Mammary epithelial cell (primary cell): ENCODE measurements at regions not wholly inside any gene's neighbourhood (a gene's known extent, or its start where the extent isn't known, plus 50 kb on each side); places are given as distances from the start of the nearest gene placed in this dataset.

Source experiments
- EZH2 ChIP-seq: IDR thresholded peaks from 2 replicates; pipeline ENCODE4 v1.6.1; 2012; ENCODE audit warnings: low read length, inconsistent platforms, borderline replicate concordance
- TF ChIP-seq, protein P1 (sequence below), 2 donors: IDR thresholded peaks in 1 of 2; conservative IDR thresholded peaks in 1 of 2; 2 replicates each; pipeline ENCODE4 v1.5.1; 2011 to 2012; ENCODE audit warnings: inconsistent platforms in 2 of 2, low read length in 2 of 2, mild to moderate bottlenecking in 2 of 2, control low read depth in 1 of 2, low read depth in 1 of 2; ENCODE audit not compliant: insufficient read depth in 1 of 2; ENCODE audit errors: extremely low read depth in 1 of 2

DNA sequence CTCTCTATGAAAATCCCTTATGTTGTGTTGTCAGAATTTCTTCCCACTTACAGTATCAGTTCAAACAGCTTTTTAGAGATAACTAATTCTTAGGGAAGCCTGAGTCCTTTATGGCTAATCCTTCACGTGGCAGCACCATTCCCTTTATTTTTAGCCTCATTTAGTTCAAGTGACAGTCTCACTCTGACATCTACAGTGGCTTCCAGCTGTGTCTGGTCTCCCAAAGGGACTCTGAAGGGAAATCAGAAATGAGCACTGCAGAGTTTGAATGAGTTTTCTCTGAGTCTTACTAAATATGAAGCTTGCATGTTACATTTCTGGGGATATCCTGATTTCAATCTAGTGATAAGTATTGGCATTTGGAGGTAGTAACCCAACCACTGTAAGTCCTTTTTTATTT is 1104.1 kb downstream of the CDH11 start:
- no peak for TF ChIP-seq EZH2
- TF ChIP-seq, protein P1, sequence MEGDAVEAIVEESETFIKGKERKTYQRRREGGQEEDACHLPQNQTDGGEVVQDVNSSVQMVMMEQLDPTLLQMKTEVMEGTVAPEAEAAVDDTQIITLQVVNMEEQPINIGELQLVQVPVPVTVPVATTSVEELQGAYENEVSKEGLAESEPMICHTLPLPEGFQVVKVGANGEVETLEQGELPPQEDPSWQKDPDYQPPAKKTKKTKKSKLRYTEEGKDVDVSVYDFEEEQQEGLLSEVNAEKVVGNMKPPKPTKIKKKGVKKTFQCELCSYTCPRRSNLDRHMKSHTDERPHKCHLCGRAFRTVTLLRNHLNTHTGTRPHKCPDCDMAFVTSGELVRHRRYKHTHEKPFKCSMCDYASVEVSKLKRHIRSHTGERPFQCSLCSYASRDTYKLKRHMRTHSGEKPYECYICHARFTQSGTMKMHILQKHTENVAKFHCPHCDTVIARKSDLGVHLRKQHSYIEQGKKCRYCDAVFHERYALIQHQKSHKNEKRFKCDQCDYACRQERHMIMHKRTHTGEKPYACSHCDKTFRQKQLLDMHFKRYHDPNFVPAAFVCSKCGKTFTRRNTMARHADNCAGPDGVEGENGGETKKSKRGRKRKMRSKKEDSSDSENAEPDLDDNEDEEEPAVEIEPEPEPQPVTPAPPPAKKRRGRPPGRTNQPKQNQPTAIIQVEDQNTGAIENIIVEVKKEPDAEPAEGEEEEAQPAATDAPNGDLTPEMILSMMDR (conservative IDR thresholded peaks at IDR 0.05 in 1 of 2, IDR thresholded peaks at IDR 0.05 in 1 of 2; ENCODE audit: extremely low read depth in 1 of 2, insufficient read depth in 1 of 2, low read depth in 1 of 2, low read length in 2 of 2), result no peak
